Naive thymus-derived CD4-positive, alpha-beta T cell (primary cell): ENCODE measurements at regions not wholly inside any gene's neighbourhood (a gene's known extent, or its start where the extent isn't known, plus 50 kb on each side); places are given as distances from the start of the nearest gene placed in this dataset.
"Not testable (repeated sequence)": the region's sequence is repeated elsewhere in the genome, so short reads cannot be mapped to it uniquely, and the experiment has no call there.

Experiments
- ATAC-seq: fragments of 150-1000 bp; cut with Tn5 transposase; 2 replicates; pipeline ENCODE4 v1.10.0; 2021; ENCODE audit warnings: mild to moderate bottlenecking, moderate library complexity
- CTCF ChIA-PET: fragments of 350-600 bp; sonication (Branson Sonifier 250); formaldehyde crosslinking; loops from one replicate; lab custom pipeline; 2021; ENCODE audit warnings: antibody characterized with exemption; lab: Charles Lee
- POLR2A ChIA-PET: fragments of 350-600 bp; sonication (Branson Sonifier 250); formaldehyde crosslinking; loops from one replicate; lab custom pipeline; 2021; ENCODE audit warnings: antibody characterized with exemption, inconsistent platforms; lab: Charles Lee
- DNase-seq, 9 donors: peaks; one replicate each; pipeline versions ENCODE4 v3.0.0 to v3.0.0-alpha.2; 2020 to 2022; ENCODE audit warnings: mixed read lengths in 1 of 9
- H3K27ac ChIP-seq: one replicate; pipeline ENCODE4 v1.7.0; 2013; ENCODE audit warnings: mild to moderate bottlenecking, low read depth, low read length, moderate library complexity
- H3K27me3 ChIP-seq, 2 donors: one replicate each; pipeline ENCODE4 v1.7.0; 2013; ENCODE audit warnings: low read length in 2 of 2, mild to moderate bottlenecking in 2 of 2, moderate library complexity in 2 of 2; ENCODE audit not compliant: control insufficient read depth in 2 of 2, insufficient read depth in 2 of 2
- H3K36me3 ChIP-seq, 3 experiments: 1 replicate in 2 of 3; 2 replicates in 1 of 3; pipeline ENCODE4 v1.7.0; 2013; ENCODE audit warnings: low read length in 3 of 3, mild to moderate bottlenecking in 3 of 3, moderate library complexity in 1 of 3; ENCODE audit not compliant: insufficient read depth in 3 of 3, control insufficient read depth in 2 of 3
- H3K4me1 ChIP-seq, 2 donors: one replicate each; pipeline ENCODE4 v1.7.0; 2013; ENCODE audit warnings: low read length in 2 of 2, mild to moderate bottlenecking in 2 of 2, moderate library complexity in 1 of 2; ENCODE audit not compliant: control insufficient read depth in 2 of 2, insufficient read depth in 2 of 2
- H3K4me3 ChIP-seq: 2 replicates; pipeline ENCODE4 v1.7.0; 2013; ENCODE audit warnings: mild to moderate bottlenecking, low read length
- H3K9me3 ChIP-seq, 3 experiments: 1 replicate in 2 of 3; 2 replicates in 1 of 3; pipeline ENCODE4 v1.7.0; 2013; ENCODE audit warnings: low read length in 3 of 3; ENCODE audit not compliant: control insufficient read depth in 2 of 3
- H3K27ac Mint-ChIP-seq, 9 donors: one replicate each; pipeline ENCODE4 v1.8.0; 2020 to 2022; ENCODE audit warnings: mixed read lengths in 9 of 9, mild to moderate bottlenecking in 8 of 9, moderate library complexity in 5 of 9, inconsistent platforms in 2 of 9
- H3K27me3 Mint-ChIP-seq, 5 donors: one replicate each; pipeline ENCODE4 v1.8.0; 2021 to 2022; ENCODE audit warnings: mixed read lengths in 5 of 5, mild to moderate bottlenecking in 1 of 5
- H3K36me3 Mint-ChIP-seq, 5 donors: one replicate each; pipeline ENCODE4 v1.8.0; 2020 to 2022; ENCODE audit warnings: mixed read lengths in 5 of 5, mild to moderate bottlenecking in 3 of 5, inconsistent platforms in 1 of 5
- H3K4me1 Mint-ChIP-seq, 7 donors: one replicate each; pipeline ENCODE4 v1.8.0; 2020 to 2022; ENCODE audit warnings: mixed read lengths in 7 of 7, mild to moderate bottlenecking in 3 of 7, inconsistent platforms in 1 of 7
- H3K4me3 Mint-ChIP-seq, 10 donors: one replicate each; pipeline ENCODE4 v1.8.0; 2020 to 2022; ENCODE audit warnings: mild to moderate bottlenecking in 10 of 10, mixed read lengths in 10 of 10, moderate library complexity in 6 of 10, inconsistent platforms in 2 of 10
- H3K9me3 Mint-ChIP-seq, 11 donors: one replicate each; pipeline ENCODE4 v1.8.0; 2020 to 2022; ENCODE audit warnings: mixed read lengths in 11 of 11, mild to moderate bottlenecking in 4 of 11, inconsistent platforms in 1 of 11, moderate library complexity in 1 of 11
- intact Hi-C, 2 donors: fragments of 100-400 bp; cut with micrococcal nuclease; formaldehyde crosslinking; loops; one replicate each; pipeline ENCODE4 v1.15.1; 2023

DNA sequence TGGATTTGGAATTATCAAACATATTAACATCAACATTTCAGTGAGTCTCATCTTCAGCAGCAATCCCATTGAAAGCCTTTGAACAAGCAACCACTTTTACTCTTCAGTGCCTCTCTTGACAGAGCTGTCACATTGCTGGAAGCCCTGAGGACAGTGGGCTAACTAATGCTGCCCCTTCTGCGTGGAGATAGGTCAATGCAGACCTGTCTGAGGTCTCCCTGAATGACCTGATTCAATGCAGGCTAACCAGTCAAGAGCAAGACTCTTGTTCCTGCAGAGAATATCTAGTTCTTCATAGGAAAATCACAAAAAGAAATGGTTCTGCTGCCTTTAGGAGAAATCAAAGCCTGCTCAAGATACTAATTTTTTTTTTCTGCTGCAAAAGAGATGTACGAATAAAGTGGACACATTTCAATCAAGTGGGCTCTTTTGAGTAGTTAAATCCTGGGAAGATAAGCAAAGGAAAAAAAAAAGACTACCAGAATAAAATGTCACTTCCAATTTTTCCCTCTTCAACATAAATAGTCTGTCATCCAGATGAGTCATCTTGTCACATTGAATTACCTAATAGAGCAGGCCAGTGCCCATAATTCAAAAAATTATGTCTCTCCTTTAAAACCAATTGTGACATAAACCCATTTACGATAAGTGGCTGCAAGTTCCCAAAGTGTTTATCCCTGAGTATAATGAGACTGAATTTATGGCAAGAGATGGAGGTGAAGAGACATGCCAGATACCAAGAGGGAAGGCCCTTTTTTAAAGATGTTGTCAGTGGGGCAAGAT lies 1269.0 kb upstream of the DDX18 start:
- Mint-ChIP-seq H3K4me1 (no peaks in the 10 kb centered on the region), H3K27me3 (no peaks in the 10 kb centered on the region), H3K9me3 (peaks cover 1 to 19% (median 8%) of the 10 kb centered on the region in 11 donors), H3K36me3 (peaks cover 0 to 3% (median 0%) of the 10 kb centered on the region in 5 donors), H3K27ac (no peak overlapping the region), H3K4me3 (no peak overlapping the region)
- Histone ChIP-seq H3K9me3 (no peaks in the 10 kb centered on the region), H3K4me3 (no peak overlapping the region), H3K27ac (no peak overlapping the region), H3K27me3 (no peaks in the 10 kb centered on the region), H3K4me1 (no peaks in the 10 kb centered on the region), H3K36me3 (no peaks in the 10 kb centered on the region)
- ChIA-PET POLR2A (no interaction called here), CTCF (no interaction called here)
- ATAC-seq (no peak), DNase-seq (no peak)
- intact Hi-C loops = loop anchor here in 1 of 2 donors (2.0 kb wide), 1 partner anchor 65 kb away; no protein-coding TSS in a partner anchor

DNA sequence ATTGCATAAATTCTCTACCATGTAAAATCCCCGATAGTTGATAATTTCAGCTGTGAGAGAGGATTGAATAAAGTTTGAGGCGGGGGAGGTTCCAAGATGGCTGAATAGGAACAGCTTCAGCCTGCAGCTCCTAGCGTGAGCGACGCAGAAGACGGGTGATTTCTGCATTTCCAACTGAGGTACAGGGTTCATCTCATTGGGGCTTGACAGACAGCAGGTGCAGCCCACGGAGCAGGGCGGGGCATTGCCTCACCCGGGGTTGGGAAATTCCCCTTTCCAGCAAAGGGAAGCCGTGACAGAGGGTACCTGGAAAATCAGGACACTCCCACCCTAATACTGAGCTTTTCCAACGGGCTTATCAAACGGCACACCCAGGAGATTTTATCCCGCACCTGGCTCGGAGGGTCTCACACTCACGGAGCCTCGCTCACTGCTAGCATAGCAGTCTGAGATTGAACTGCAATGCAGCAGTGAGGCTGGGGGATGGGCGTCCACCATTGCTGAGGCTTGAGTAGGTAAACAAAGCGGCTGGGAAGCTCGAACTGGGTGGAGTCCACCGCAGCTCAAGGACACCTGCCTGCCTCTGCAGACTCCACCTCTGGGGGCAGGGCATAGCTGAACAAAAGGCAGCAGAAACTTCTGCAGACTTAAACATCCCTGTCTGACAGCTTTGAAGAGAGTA lies 1261.6 kb upstream of the DDX18 start:
- H3K36me3 ChIP-seq, ATAC-seq, CTCF ChIA-PET, H3K36me3 Mint-ChIP-seq, POLR2A ChIA-PET, intact Hi-C loops, H3K4me3 Mint-ChIP-seq, H3K4me3 ChIP-seq, H3K27me3 Mint-ChIP-seq, H3K27ac Mint-ChIP-seq, DNase-seq, H3K4me1 Mint-ChIP-seq, H3K27me3 ChIP-seq, H3K27ac ChIP-seq, H3K9me3 ChIP-seq, H3K4me1 ChIP-seq: not testable (repeated sequence)
- H3K9me3 Mint-ChIP-seq = peaks cover 5 to 30% (median 18%) of the 10 kb centered on the region in 11 donors

DNA sequence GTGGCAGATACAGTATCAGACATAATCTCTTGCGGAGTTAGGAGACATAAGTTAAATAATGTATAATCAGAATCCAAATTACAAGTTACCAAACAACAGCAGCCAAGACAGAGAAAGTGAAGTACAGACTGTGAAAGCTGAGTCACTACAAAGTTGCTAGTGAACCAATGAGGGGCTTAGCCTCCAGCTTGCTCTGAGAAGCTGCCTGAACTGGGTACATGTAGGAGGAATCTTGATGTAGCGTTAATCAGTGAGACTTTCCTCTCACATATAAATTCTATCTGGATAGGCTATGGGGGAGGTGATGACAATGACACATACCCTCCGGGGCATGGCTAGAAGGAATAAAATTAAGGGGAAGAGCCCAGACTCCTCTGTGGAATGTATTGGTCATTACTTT lies 1234.3 kb upstream of the DDX18 start:
- H3K27me3 ChIP-seq = no peaks in the 10 kb centered on the region
- H3K27ac ChIP-seq = no peak overlapping the region
- no peaks in the 10 kb centered on the region for H3K36me3 ChIP-seq
- no peak overlapping the region for H3K27ac Mint-ChIP-seq
- H3K9me3 ChIP-seq = peaks cover 0 to 4% (median 0%) of the 10 kb centered on the region in 3 experiments
- H3K4me1 Mint-ChIP-seq = no peaks in the 10 kb centered on the region
- ChIA-PET POLR2A (no interaction called here), CTCF (no interaction called here)
- no peaks in the 10 kb centered on the region for H3K36me3 Mint-ChIP-seq
- intact Hi-C loops = no loop called here
- H3K9me3 Mint-ChIP-seq = peaks cover 0 to 24% (median 8%) of the 10 kb centered on the region in 11 donors
- H3K4me1 ChIP-seq = no peaks in the 10 kb centered on the region
- H3K4me3 Mint-ChIP-seq = no peak overlapping the region
- no peak overlapping the region for H3K4me3 ChIP-seq
- no peak for ATAC-seq
- no peaks in the 10 kb centered on the region for H3K27me3 Mint-ChIP-seq
- DNase-seq = no peak

DNA sequence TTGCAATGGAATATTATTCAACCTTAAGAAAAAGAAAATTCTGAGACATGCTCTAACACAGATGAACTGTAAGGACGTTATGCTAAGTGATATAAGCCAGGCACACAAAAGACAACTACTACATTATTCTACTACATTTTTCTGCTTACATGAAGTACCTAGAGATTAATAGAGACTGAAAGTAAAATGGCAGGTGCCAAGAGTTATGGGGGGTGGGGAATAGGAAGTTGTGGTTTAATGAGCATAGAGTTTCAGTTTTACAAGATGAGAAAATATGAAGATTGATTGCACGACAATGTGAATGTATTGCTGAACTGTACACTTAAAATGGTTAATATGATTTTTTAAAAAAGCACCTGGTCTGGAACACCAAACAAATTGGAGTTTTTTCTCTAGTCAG lies 1231.6 kb upstream of the DDX18 start:
- H3K9me3 ChIP-seq = peaks cover 0 to 3% (median 0%) of the 10 kb centered on the region in 3 experiments
- no peak overlapping the region for H3K4me3 Mint-ChIP-seq
- POLR2A ChIA-PET = no interaction called here
- peaks cover 0 to 27% (median 3%) of the 10 kb centered on the region in 11 donors for H3K9me3 Mint-ChIP-seq
- no peak overlapping the region for H3K27ac ChIP-seq
- H3K4me3 ChIP-seq = no peak overlapping the region
- intact Hi-C loops = no loop called here
- no peaks in the 10 kb centered on the region for H3K27me3 ChIP-seq
- no peaks in the 10 kb centered on the region for H3K4me1 ChIP-seq
- H3K36me3 ChIP-seq = no peaks in the 10 kb centered on the region
- H3K4me1 Mint-ChIP-seq = no peaks in the 10 kb centered on the region
- H3K36me3 Mint-ChIP-seq = no peaks in the 10 kb centered on the region
- H3K27ac Mint-ChIP-seq = no peak overlapping the region
- DNase-seq (no peak), ATAC-seq (no peak)
- CTCF ChIA-PET = no interaction called here
- no peaks in the 10 kb centered on the region for H3K27me3 Mint-ChIP-seq

DNA sequence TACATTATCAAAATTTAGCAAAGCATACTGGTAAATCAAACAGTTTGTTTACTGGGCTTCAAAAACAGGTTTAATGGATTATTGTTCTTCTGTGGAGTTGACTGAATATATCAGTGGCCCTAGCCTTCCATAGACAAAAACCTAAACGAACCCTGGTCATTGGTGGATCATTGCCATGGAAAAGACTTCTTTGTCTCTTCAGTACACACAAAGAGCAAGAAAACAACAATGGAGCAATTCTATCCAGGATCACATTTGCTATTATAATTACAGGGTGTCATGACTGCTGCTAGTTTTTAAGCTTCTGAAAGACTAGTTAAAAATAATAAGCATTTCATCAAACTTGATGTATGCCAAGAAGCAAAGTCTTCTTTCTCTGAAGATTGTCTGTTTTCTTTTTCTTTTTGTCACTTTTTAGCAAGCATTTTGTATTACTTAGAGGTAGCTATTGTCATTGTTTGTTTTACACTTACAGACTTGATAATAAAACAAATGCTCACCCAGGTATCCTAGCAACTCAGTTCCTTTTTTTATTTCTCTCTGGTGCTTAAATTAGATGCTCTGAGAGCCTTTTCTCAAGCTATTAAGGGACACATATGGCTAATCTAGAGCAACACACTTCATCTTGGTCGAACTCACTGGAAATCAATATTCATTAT lies 1228.7 kb upstream of the DDX18 start:
- H3K9me3 ChIP-seq = peaks cover 0 to 3% (median 0%) of the 10 kb centered on the region in 3 experiments
- no peak overlapping the region for H3K27ac ChIP-seq
- Mint-ChIP-seq H3K27me3 (no peaks in the 10 kb centered on the region), H3K4me3 (no peak overlapping the region), H3K4me1 (no peaks in the 10 kb centered on the region), H3K27ac (no peak overlapping the region), H3K36me3 (no peaks in the 10 kb centered on the region), H3K9me3 (peaks cover 0 to 38% (median 12%) of the 10 kb centered on the region in 11 donors)
- H3K4me3 ChIP-seq = no peak overlapping the region
- DNase-seq (no peak), ATAC-seq (no peak)
- ChIA-PET POLR2A (no interaction called here), CTCF (no interaction called here)
- intact Hi-C loops = no loop called here
- H3K27me3 ChIP-seq = no peaks in the 10 kb centered on the region
- no peaks in the 10 kb centered on the region for H3K4me1 ChIP-seq
- H3K36me3 ChIP-seq = no peaks in the 10 kb centered on the region

DNA sequence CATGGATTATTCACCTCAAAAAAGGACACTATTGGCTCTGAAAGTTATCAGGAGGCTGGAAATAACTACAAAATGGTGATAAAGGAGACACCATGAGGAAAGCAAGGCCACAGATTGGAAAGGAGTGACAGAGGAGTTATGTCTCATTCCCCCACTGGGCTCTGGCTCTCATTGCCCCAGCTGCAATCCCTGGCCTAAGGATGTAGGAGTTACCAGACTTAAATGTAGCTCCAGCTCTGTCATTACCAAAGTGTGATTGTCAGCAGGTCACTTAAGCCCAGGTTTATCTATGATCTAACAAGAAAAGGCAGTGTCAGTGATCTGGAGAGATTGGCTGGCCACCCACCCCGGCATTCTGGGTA lies 1228.2 kb upstream of the DDX18 start:
- peaks cover 0 to 38% (median 12%) of the 10 kb centered on the region in 11 donors for H3K9me3 Mint-ChIP-seq
- Histone ChIP-seq H3K27me3 (no peaks in the 10 kb centered on the region), H3K4me3 (no peak overlapping the region), H3K9me3 (peaks cover 0 to 3% (median 0%) of the 10 kb centered on the region in 3 experiments), H3K27ac (no peak overlapping the region), H3K36me3 (no peaks in the 10 kb centered on the region), H3K4me1 (no peaks in the 10 kb centered on the region)
- H3K4me1 Mint-ChIP-seq = no peaks in the 10 kb centered on the region
- H3K27ac Mint-ChIP-seq = no peak overlapping the region
- DNase-seq = no peak
- H3K27me3 Mint-ChIP-seq = no peaks in the 10 kb centered on the region
- intact Hi-C loops = no loop called here
- ChIA-PET CTCF (no interaction called here), POLR2A (no interaction called here)
- no peak overlapping the region for H3K4me3 Mint-ChIP-seq
- no peaks in the 10 kb centered on the region for H3K36me3 Mint-ChIP-seq
- ATAC-seq = no peak
